Smooth muscle cell (in vitro differentiated cells): ENCODE measurements at regions not wholly inside any gene's neighbourhood (a gene's known extent, or its start where the extent isn't known, plus 50 kb on each side); places are given as distances from the start of the nearest gene placed in this dataset.
"Not testable (repeated sequence)": the region's sequence is repeated elsewhere in the genome, so short reads cannot be mapped to it uniquely, and the experiment has no call there.

Source experiments
- DNase-seq: peaks from one replicate; lab custom pipeline; 2025; ENCODE audit not compliant: unreplicated experiment; lab: John Stamatoyannopoulos, UW
- H2AFZ ChIP-seq: fragments of 200-600 bp; sonication (generic); 2 replicates; pipeline ENCODE4 v1.6.0; 2016; ENCODE audit warnings: antibody characterized with exemption, low read depth, mild to moderate bottlenecking
- H3F3A ChIP-seq: fragments of 200-600 bp; sonication (generic); 2 replicates; pipeline ENCODE4 v1.6.0; 2017; ENCODE audit warnings: antibody characterized with exemption, low read depth
- H3K27ac ChIP-seq: fragments of 200-600 bp; sonication (generic); 2 replicates; pipeline ENCODE4 v1.5.1; 2016; ENCODE audit warnings: low read depth, mild to moderate bottlenecking
- H3K27me3 ChIP-seq: fragments of 200-600 bp; sonication (generic); 2 replicates; pipeline ENCODE4 v1.6.1; 2016; ENCODE audit warnings: low read depth, mild to moderate bottlenecking
- H3K36me3 ChIP-seq: fragments of 200-600 bp; sonication (generic); 2 replicates; pipeline ENCODE4 v1.5.1; 2016; ENCODE audit warnings: low read depth
- H3K4me1 ChIP-seq: fragments of 200-600 bp; sonication (generic); 2 replicates; pipeline ENCODE4 v1.5.1; 2016; ENCODE audit warnings: low read depth
- H3K4me2 ChIP-seq: fragments of 200-600 bp; sonication (generic); 2 replicates; pipeline ENCODE4 v1.6.0; 2016; ENCODE audit warnings: mild to moderate bottlenecking
- H3K4me3 ChIP-seq: fragments of 200-600 bp; sonication (generic); 2 replicates; pipeline ENCODE4 v1.5.1; 2016; ENCODE audit warnings: mild to moderate bottlenecking
- H3K79me2 ChIP-seq: fragments of 200-600 bp; sonication (generic); 2 replicates; pipeline ENCODE4 v1.6.0; 2016; ENCODE audit warnings: low read depth, mild to moderate bottlenecking
- H3K9ac ChIP-seq: fragments of 200-600 bp; sonication (generic); 2 replicates; pipeline ENCODE4 v1.6.0; 2016; ENCODE audit warnings: low read depth
- H3K9me3 ChIP-seq: fragments of 200-600 bp; sonication (generic); replicated peaks from 2 replicates; pipeline ENCODE4 v1.5.1; 2016; ENCODE audit warnings: low read depth
- H4K20me1 ChIP-seq: fragments of 200-600 bp; sonication (generic); 2 replicates; pipeline ENCODE4 v1.6.0; 2016; ENCODE audit warnings: low read depth
- CTCF ChIP-seq: fragments of 200-600 bp; sonication (generic); IDR thresholded peaks from 2 replicates; pipeline ENCODE4 v1.5.1; 2017; ENCODE audit warnings: borderline replicate concordance, mild to moderate bottlenecking, antibody characterized with exemption; ENCODE audit not compliant: insufficient read depth, poor library complexity, severe bottlenecking
- WGBS: methylation state at CpG from one replicate; pipeline ENCODE4 v1.1.7; 2016; ENCODE audit warnings: low lambda C conversion rate; 5-methylcytosine and 5-hydroxymethylcytosine counted together

- no peaks in the 10 kb centered on the region for H3K27me3 ChIP-seq
- no peak overlapping the region for H3K27ac ChIP-seq
- DNase-seq: no peak
- no peak overlapping the region for H3K4me3 ChIP-seq
- no peaks in the 10 kb centered on the region for H3F3A ChIP-seq
- H3K36me3 ChIP-seq: no peaks in the 10 kb centered on the region
- no peaks in the 10 kb centered on the region for H3K4me1 ChIP-seq
- H3K9ac ChIP-seq: no peak overlapping the region
- H3K79me2 ChIP-seq: no peaks in the 10 kb centered on the region
- H2AFZ ChIP-seq: no peak overlapping the region
- TF ChIP-seq CTCF: no peak
- no peaks in the 10 kb centered on the region for H4K20me1 ChIP-seq
- WGBS: 95% methylated on average over 1 of the region's 1 CpG
- no peaks in the 10 kb centered on the region for H3K9me3 ChIP-seq
- H3K4me2 ChIP-seq: no peak overlapping the region
Measured at GRCh38 chr3:156040041-156040440, 80.3 kb upstream of the KCNAB1 start.

- H3K36me3 ChIP-seq, DNase-seq, H3K4me1 ChIP-seq, H2AFZ ChIP-seq, H3K27ac ChIP-seq, H3K4me2 ChIP-seq, H4K20me1 ChIP-seq, H3K79me2 ChIP-seq, H3K4me3 ChIP-seq, H3K9ac ChIP-seq, H3F3A ChIP-seq, H3K27me3 ChIP-seq, H3K9me3 ChIP-seq: not testable (repeated sequence)
- WGBS: 95% methylated on average over 32 of the region's 36 CpGs
Measured at GRCh38 chr3:156041216-156041841, 79.0 kb upstream of the KCNAB1 start.

GRCh38 chr3:156041856-156042255 lies 78.5 kb upstream of the KCNAB1 start:
- not testable (repeated sequence) for H4K20me1 ChIP-seq, H3K9me3 ChIP-seq, H3K27me3 ChIP-seq, H3K4me2 ChIP-seq, H3K36me3 ChIP-seq, H3K4me3 ChIP-seq, H3K27ac ChIP-seq, DNase-seq, H3K79me2 ChIP-seq, H3K9ac ChIP-seq, H3K4me1 ChIP-seq, H3F3A ChIP-seq, H2AFZ ChIP-seq
- WGBS: 93% methylated on average over 7 of the region's 7 CpGs

- H3K79me2 ChIP-seq, H3K27ac ChIP-seq, H3K27me3 ChIP-seq, H3K9ac ChIP-seq, H3K36me3 ChIP-seq, H4K20me1 ChIP-seq, H3K4me3 ChIP-seq, H3K4me2 ChIP-seq, H3K9me3 ChIP-seq, H3K4me1 ChIP-seq, H2AFZ ChIP-seq, H3F3A ChIP-seq: not testable (repeated sequence)
- peak; percentile 64 for TF ChIP-seq CTCF
- 57% methylated on average over 17 of the region's 17 CpGs for WGBS
- DNase-seq: peak; percentile 1
Measured at GRCh38 chr3:156043832-156044633, 76.3 kb upstream of the KCNAB1 start.
